H1 (cell line): ENCODE measurements at regions not wholly inside any gene's neighbourhood (a gene's known extent, or its start where the extent isn't known, plus 50 kb on each side); places are given as distances from the start of the nearest gene placed in this dataset.

ENCODE experiments used
- ASH2L ChIP-seq: fragments of 200-600, 300-600 bp; sonication (generic); IDR thresholded peaks from one replicate; pipeline ENCODE4 v1.7.1; 2017; ENCODE audit warnings: low read length
- BCL11A ChIP-seq, 2 experiments: IDR thresholded peaks; one replicate each; pipeline ENCODE4 v1.6.1; 2011; ENCODE audit warnings: low read depth in 2 of 2, low read length in 2 of 2, mild to moderate bottlenecking in 2 of 2
- BRCA1 ChIP-seq: IDR thresholded peaks from 2 replicates; pipeline ENCODE4 v1.6.1; 2012; ENCODE audit warnings: low read depth, low read length, improper control_type of control experiment
- EP300 ChIP-seq, 2 experiments: IDR thresholded peaks; 1 replicate in 1 of 2; 2 replicates in 1 of 2; pipeline ENCODE4 v1.6.1; 2011 to 2012; ENCODE audit warnings: low read depth in 2 of 2, low read length in 2 of 2, mild to moderate bottlenecking in 2 of 2, borderline replicate concordance in 1 of 2, inconsistent platforms in 1 of 2, moderate library complexity in 1 of 2
- EZH2 ChIP-seq: fragments of 200-600 bp; sonication (generic); IDR thresholded peaks from 2 replicates; pipeline ENCODE4 v1.7.1; 2012; ENCODE audit warnings: low read depth, mild to moderate bottlenecking, moderate library complexity, low read length, inconsistent platforms; ENCODE audit not compliant: severe bottlenecking
- KDM1A ChIP-seq: fragments of 200-600, 300-600 bp; sonication (generic); IDR thresholded peaks from 2 replicates; pipeline ENCODE4 v1.7.1; 2016; ENCODE audit warnings: mild to moderate bottlenecking, low read length, borderline replicate concordance
- POLR2A ChIP-seq, 2 experiments: IDR thresholded peaks; 1 replicate in 1 of 2; 2 replicates in 1 of 2; pipeline ENCODE4 v1.6.1; 2011; ENCODE audit warnings: low read depth in 2 of 2, low read length in 2 of 2, mild to moderate bottlenecking in 2 of 2; ENCODE audit errors: control extremely low read depth in 1 of 2
- SP1 ChIP-seq: IDR thresholded peaks from 2 replicates; pipeline ENCODE4 v1.6.1; 2011; ENCODE audit warnings: low read depth, low read length
- TCF12 ChIP-seq: IDR thresholded peaks from 2 replicates; pipeline ENCODE4 v1.6.1; 2011; ENCODE audit warnings: low read depth, mild to moderate bottlenecking, low read length
- TEAD4 ChIP-seq: IDR thresholded peaks from 2 replicates; pipeline ENCODE4 v1.6.1; 2012; ENCODE audit warnings: low read depth, low read length, inconsistent platforms, mixed read lengths
- ZNF274 ChIP-seq: IDR thresholded peaks from 2 replicates; pipeline ENCODE4 v1.7.0; 2012; ENCODE audit warnings: low read length, borderline replicate concordance; ENCODE audit errors: extremely low read depth
- TF ChIP-seq, protein P1 (sequence below), 3 experiments: IDR thresholded peaks; 1 replicate in 2 of 3; 2 replicates in 1 of 3; pipeline versions ENCODE4 v1.5.1 to v1.6.1; 2011; ENCODE audit warnings: low read length in 3 of 3, mild to moderate bottlenecking in 3 of 3, inconsistent platforms in 2 of 3, low read depth in 1 of 3, moderate library complexity in 1 of 3; ENCODE audit not compliant: insufficient read depth in 1 of 3; ENCODE audit errors: control extremely low read depth in 1 of 3
- TF ChIP-seq, protein P2 (sequence below): IDR thresholded peaks from 2 replicates; pipeline ENCODE4 v1.6.1; 2012; ENCODE audit warnings: inconsistent platforms
- TF ChIP-seq, protein P3 (sequence below): IDR thresholded peaks from 2 replicates; pipeline ENCODE4 v1.6.1; 2011; ENCODE audit warnings: low read depth, mild to moderate bottlenecking, low read length; ENCODE audit not compliant: insufficient read depth

DNA sequence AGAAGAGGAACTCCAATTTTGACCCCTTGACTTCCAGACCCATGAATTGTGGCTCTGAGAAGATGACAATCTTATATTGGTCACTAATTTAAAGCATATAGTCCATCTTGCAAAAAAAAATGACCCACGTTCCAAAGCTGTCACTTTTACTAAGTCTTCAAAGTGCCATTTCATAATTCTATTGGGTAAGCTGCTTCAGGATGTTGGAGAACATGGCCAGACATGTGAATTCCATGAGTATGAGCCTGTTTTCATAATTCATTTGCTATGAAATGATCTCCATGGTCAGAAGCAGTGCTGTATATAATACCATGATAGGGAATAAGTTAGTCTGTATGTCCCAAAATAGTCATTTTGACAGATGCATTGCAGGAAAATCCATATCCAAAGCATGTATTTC is 1787.3 kb downstream of the SLITRK5 start:
- TF ChIP-seq SP1 (no peak), EZH2 (no peak), ZNF274 (no peak), KDM1A (no peak), POLR2A (IDR thresholded peaks at IDR 0.05; ENCODE audit: control extremely low read depth in 1 of 2, low read depth in 2 of 2, low read length in 2 of 2) (no peak), BCL11A (IDR thresholded peaks at IDR 0.05; ENCODE audit: low read depth in 2 of 2, low read length in 2 of 2) (no peak), EP300 (IDR thresholded peaks at IDR 0.05; ENCODE audit: borderline replicate concordance in 1 of 2, low read depth in 2 of 2, low read length in 2 of 2) (no peak), TCF12 (no peak), BRCA1 (no peak), ASH2L (no peak), TEAD4 (no peak)
- TF ChIP-seq, protein P1, sequence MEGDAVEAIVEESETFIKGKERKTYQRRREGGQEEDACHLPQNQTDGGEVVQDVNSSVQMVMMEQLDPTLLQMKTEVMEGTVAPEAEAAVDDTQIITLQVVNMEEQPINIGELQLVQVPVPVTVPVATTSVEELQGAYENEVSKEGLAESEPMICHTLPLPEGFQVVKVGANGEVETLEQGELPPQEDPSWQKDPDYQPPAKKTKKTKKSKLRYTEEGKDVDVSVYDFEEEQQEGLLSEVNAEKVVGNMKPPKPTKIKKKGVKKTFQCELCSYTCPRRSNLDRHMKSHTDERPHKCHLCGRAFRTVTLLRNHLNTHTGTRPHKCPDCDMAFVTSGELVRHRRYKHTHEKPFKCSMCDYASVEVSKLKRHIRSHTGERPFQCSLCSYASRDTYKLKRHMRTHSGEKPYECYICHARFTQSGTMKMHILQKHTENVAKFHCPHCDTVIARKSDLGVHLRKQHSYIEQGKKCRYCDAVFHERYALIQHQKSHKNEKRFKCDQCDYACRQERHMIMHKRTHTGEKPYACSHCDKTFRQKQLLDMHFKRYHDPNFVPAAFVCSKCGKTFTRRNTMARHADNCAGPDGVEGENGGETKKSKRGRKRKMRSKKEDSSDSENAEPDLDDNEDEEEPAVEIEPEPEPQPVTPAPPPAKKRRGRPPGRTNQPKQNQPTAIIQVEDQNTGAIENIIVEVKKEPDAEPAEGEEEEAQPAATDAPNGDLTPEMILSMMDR (IDR thresholded peaks at IDR 0.05; ENCODE audit: control extremely low read depth in 1 of 3, insufficient read depth in 1 of 3, low read depth in 1 of 3, low read length in 3 of 3): no peak
- TF ChIP-seq, protein P2, sequence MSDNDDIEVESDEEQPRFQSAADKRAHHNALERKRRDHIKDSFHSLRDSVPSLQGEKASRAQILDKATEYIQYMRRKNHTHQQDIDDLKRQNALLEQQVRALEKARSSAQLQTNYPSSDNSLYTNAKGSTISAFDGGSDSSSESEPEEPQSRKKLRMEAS: no peak
- TF ChIP-seq, protein P3, sequence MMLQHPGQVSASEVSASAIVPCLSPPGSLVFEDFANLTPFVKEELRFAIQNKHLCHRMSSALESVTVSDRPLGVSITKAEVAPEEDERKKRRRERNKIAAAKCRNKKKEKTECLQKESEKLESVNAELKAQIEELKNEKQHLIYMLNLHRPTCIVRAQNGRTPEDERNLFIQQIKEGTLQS: no peak
